ENCODE measurements at regions not wholly inside any gene's neighbourhood (a gene's known extent, or its start where the extent isn't known, plus 50 kb on each side); places are given as distances from the start of the nearest gene placed in this dataset.

DNA sequence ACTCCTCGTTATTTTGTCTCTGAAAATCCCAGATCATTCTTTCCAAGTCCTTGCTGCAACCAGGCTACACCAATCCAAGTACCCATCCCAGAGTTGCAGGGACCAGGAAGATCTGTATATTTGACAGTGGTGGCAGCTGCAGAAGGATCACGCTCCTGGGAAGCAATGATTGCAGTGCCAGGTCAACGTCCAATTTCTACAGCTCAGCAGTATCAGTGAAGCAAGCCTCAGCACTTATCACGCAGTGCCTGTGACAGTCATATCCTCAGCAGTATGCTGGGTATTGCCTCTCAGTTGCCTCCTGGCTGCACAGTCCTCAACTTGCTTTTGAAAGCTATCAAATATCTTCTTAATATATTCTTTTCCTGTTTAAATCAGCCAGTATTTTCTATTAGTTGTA lies 66.7 kb downstream of the BARHL2 start:
- no peak for FAIRE-seq

DNA sequence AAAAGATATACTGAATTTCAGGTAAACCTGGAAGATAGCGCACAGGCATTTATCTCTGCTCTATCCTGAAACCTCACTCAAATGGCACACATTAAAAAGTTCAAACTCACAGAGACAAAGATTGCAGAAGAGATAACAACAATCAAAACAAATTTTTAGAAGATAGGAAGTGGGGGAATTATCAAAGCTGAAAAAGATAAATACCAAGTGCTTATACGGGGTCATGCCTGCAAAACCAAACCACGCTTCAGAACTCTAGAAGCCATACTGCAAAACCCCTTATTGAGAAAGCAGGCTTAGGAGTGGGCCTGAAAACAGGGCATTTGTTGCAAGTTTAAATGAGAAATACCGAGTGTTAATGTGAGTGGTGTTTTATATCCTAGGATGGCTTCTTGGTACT lies 76.8 kb downstream of the BARHL2 start:
- no peak for FAIRE-seq

DNA sequence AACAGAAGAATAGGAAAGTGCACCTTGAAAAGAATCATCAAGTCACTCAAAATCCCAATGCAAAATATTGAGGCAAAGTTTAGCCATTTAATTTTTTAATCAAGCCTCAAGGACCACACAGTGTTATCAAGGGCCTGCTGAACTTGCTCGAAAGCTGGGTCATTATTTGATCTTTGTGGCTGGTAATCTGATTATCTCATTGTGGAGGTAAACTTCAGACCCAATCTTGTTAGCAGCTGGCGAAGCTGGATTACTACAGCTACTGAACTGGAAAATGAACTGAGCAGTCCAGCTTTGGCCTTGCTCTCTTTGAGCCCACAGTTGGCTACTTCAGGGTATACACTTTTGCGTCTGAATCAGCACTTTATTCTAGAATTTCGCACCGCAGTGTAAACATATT lies 94.4 kb downstream of the BARHL2 start:
- no peak for FAIRE-seq

DNA sequence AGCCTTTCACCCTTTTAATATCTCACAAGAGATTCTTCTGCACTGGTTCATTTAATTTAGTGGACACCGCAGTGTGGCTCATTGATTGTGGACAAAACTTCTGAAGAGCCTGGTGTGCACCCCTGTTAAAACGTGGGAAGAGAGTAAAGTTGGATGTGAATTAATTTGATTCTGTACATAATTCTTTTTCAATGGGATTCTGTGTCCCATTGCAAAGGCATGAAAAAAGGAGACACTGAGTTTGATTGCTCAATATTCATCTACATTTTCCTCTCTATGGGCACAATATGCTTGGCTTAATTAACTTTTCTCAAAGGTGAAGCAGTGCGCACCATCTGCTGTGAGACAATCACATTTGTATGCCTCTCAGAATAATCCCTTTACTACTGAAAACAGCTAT lies 95.1 kb downstream of the BARHL2 start:
- FAIRE-seq = no peak

DNA sequence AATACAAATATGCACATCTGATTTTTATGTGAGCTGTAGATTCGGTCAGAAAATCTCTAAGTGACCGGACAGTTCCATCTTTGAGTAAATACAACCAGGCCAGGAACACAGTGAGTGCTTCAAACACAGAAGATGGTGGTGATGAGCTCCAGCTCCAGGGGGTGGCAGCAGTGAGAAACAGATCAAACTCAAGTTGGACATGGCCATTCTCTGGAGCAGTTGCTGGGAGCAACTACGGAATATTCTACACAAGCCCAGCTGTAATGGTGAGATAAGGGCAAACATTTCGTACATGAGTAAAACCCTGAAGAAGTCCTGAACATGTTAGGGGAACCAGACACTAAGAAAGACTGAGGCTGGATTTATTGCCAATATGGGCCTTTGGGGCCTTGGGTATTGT lies 100.7 kb downstream of the BARHL2 start:
- FAIRE-seq = no peak

DNA sequence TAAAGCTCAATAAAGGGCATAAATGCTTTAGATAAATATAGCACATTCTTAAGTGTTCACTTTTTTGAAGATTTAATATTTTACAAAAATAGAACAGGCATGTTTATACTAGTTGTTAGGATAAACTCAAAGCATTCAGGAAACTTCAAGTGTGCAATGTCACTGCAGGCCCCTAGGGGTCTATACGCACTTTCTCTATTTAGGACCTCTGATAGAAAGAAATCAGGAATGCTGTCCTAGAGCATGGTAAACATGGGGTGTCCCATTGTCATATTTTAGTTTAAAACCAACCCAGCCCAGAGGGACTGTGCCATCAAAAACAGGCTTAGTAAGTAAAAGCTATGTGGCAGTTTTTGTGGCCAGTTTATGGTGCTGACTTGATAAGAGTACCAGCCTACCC lies 102.2 kb downstream of the BARHL2 start:
- no peak for FAIRE-seq

DNA sequence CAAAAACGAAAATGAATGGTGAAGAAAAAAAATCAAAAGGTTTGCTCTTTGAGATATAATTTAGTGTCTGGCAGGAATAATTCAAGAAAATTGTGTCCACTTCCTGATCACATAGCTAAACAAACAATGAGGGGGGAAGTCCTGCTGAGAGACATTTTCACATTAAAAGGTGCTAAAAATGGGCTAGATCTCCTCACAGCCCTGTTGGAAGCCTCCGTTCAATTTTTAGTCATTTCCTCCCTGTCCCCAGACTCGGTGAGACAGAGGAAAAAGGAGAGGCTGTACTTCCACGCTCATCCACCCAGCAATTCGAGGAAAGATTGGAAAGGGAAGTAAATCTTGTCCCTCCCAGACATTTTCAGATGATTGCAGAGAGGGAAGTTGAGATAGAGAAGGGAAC lies 103.7 kb downstream of the BARHL2 start:
- no peak for FAIRE-seq

DNA sequence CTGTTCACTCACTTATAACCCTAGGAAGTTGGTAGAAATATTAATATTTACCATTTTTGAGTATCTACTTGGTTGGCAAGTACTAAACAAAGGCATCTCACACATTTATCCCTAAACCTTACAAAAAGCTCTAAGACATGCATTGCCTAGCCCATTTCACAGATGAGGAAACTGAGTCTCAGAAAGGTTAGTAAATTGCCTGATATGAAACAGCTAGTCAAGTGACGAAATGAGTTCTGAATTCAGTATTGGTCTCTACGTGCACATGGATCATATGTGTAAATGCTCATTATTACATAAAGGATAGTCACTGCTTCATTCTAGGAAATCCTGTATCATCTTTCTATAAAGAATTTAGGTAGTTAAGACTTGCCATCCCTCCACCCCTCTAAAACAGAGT lies 105.1 kb downstream of the BARHL2 start:
- FAIRE-seq = no peak

DNA sequence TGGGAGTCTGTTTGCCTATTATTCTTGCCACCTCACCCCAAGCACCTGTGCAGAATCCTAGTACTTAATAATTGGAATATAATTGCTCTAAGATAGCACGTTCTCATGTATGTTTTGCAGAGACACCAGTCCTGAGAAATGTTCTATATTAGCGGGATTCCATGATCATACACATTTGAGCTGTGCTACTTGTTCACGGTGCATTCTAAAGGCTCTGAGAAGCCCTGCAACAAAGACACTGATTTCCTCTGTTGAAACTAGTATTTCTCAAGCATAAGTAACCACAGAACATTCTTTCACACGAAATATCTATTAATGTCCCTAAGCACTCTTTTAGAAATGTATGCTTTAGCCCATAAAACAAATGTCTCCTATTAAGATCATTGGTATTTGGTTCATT lies 109.4 kb downstream of the BARHL2 start:
- FAIRE-seq = no peak

DNA sequence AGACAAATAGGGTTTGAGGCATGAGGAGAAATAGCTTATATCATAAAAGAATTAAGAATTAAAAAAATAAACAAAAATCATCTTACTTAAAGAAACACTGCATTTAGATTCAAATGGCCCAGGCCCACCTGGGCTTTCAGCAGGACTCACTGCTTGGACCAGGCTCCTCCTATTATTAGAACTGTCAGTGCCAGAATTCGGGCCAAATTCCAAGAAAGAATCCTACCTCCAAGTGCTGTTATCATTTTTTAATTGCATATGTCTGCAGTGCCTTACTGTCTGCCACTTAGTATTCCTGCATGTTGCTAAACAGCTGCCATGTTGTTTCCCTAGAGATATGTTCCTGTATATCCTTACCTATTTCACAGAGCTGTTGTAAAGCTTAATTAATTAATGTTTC lies 112.0 kb downstream of the BARHL2 start:
- FAIRE-seq = no peak

DNA sequence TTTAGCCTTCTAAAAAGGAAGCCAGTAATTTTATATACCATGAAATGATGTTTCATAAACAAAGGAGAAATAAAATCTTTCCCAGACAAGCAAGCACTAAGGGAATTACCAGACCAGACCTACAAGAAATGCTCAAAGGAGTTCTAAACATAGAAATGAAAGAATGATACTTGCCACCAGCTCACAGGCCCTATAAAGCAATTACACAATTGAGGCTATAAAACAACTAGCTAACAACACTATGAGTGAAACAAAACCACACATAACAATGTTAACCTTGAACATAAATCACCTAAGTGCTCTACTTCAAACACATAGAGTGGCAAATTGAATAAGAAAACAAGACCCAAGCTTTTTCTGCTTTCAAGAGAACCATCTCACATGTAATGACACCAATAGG lies 123.8 kb downstream of the BARHL2 start:
- no peak for FAIRE-seq

DNA sequence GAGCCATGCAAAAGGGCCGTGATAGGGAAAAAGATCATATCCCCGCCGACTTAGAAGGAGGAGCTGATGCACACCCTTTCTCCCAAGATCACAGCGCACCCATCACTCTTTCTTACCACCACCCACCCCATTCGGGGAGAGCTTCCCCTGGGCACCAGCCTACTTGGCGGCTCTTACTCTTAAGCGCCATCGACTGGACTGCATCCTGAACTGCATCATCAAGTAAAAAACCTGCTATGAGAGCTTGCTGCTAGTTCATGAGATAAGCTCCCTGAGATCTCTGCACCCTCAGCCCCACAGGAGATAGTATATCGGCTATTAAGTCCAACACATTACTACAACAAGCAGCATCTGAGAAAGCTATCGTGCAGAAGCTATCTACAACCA lies 125.1 kb downstream of the BARHL2 start:
- FAIRE-seq = no peak

DNA sequence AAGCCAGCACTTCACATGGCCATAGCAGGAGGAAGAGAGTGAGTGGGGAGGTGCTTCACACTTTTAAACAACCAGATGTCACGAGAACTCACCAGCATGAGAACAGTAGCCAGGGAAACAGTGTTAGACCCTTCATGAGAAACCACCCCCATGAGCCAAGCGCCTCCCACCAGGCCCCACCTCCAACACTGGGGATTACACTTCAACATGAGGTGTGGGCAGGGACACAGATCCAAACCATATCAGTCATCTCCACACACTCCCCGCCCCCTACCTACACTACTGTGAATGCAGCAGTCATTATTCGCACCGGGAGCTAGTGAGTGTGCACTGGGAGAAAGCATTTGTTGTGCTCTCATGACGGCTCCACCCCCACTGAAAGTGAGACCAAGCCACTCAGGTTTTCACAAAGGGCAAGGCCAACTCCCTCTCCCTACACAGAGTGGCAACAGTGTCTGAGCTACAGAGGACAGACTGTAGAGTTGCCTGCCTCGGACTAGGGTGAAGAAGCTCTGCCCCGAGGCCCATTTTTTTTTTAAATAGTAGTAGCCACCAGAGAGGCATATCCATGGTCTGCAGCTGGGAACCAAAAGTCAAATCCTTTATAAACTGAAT lies 125.6 kb downstream of the BARHL2 start:
- no peak for FAIRE-seq

DNA sequence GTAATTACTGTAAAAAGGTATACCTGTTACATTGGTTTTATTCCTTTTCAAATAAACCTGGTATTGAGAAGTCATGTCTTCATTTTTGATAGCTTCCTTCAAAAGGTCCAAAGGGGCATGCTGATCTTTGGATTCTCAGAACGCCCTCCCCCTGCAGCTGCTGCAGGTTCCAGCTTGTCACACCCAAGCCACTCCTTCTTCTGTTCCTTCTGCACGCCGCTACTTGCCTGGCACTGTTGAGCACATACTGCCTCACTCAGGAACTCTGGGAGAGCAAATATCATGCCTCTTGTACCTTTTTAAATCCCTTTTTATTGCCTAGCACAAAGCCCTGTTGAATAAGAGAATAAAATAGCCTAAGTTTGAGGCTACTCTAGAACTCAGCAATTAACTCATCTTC lies 136.9 kb downstream of the BARHL2 start:
- FAIRE-seq = no peak

DNA sequence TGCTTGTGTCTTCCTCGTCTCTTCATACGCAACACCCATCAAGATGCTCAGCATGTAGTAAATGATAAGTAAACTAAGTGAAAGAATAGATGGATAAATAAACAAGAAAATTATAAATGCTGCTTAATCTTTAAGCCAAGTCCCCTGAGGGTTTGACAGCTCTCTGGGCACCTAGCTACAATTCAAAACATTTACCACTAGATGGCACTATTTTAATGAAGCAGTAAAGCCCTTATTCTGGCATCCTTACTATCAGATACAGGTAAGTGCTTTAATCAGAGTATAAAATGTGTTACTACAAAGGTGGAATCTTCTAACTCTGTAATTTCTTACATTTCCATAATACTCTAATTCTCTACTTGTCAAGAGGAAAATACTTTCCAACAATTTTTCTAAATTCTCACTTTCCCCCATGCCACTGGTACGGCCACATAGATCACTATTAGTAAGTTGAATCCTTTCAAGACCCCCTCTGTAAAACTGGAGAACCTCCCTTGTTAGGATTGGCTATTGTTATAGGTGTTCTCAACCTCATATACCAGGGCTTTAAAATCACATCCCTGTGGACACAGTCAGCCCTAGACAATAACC lies 137.8 kb downstream of the BARHL2 start:
- peak; percentile 8 for FAIRE-seq

DNA sequence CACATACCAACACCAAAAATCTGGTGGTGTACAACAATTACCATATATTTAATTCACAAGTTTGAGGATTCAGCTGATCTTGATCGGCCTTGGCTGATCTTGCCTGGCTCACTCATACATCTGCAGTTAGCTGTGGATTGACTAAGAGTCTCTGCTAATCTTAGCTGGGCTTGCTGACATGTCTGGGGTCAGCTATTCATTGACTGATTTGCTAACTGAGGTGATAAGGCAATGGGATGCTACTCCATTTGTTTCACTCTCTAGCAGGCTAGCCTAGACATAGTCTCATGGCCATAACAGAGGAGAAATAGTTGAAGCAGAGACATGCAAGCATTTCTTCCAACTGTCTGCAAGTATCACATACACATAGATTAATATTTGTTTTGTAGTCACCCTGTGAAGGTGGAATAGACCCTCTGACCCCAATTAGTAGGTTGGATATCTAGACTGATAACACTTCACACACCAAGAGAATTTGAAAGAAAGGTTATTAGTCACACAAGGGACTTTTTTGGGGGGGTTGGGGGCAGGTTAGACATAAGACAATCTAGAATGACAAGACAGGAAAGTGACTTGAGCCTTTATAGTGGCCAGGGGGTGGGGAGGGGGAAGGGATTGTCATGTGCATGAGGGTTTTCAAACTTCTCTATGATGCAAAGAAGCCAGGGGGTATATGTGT lies 142.3 kb downstream of the BARHL2 start:
- FAIRE-seq = no peak

DNA sequence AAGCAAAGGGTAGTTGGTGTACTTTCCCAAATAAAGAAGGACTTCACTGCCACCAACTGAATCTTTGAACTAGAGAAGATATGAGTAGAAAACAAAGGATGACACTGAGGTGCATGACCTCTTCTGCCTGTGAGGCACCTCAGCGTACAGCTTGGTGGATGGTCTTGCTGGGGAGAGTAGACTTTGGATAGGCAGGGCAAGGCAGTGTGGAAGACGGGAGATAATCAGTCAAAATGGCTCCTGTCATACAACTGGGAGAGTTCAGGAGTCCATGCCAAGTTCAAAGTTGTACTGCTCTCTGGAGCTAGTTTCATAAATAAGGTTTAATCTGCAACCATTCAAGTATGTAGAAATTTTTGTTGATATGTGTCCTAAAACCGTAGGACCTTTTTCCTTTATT lies 143.4 kb downstream of the BARHL2 start:
- no peak for FAIRE-seq

DNA sequence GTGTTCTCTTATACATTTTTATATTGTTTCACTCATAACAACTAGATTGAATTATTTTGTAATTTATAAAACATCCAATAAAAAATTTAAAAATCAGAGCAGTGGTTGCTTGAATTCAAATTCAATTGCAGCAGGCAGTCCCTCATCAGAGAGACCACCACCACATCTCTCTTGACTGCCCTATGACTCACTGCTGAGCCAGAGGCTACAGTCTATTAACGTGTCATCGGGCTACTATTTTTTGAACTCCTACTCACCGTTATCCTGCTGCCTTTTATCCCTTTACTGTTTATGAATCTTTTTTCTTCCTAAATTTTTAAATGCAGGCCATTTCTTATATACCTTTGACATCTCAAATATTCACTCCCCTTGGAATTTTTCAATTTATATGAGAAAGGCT lies 144.7 kb downstream of the BARHL2 start:
- FAIRE-seq = no peak

DNA sequence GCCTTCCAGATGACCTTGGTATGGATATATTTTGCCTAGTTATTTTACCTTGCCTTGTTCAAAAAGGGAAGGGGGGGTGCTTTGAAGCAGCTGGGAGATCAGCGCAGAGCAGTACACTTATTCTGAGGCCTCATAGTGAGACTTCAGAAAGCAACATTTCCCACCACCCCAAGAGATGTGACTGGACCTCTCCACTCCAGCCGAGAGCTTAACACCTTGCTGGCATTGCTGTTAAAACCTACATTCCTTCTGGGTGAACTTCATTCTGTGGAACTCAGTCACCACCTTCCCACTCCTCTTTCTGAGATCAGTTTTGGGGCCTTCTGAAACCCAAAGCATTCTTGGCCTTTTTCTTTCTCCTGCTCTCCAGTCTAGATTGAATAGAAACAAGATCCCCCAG lies 148.7 kb downstream of the BARHL2 start:
- FAIRE-seq = no peak

DNA sequence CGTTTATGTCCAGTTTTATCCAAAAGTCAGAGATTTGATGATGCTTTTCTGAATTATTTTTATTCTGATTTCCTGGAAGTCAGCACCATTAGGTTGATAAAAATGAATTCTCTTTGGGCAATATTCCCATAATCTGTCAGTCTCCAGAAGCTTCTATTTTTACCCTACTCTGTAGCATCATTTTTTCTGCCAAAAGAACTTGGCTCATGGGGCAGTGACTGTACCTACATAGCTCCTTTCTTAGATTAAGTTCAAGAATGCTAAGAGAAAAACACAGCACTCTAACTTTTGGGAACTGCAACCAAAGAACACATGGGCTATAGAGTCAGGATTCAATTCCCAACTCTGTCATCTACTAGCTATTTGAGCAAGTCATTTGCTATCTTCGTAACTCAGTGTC lies 152.9 kb downstream of the BARHL2 start:
- FAIRE-seq = no peak

DNA sequence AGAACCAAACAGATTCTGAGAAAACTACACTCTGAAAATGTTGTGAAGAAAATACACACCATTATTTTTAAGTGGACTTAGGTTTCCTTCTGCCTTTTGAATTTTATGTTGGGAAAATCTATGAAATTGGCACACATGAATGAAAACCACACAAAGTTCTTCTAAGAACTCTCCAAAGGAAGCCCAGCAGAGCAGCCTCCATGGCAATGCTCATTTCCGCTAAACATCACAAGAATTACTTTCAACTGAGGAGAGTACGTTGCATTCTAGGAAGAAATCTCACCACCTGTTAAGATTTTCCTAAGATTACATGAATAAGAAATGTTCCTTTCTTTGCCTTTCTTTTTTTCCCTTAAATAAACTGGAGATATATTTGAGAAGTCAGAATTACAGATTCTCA lies 154.2 kb downstream of the BARHL2 start:
- no peak for FAIRE-seq

DNA sequence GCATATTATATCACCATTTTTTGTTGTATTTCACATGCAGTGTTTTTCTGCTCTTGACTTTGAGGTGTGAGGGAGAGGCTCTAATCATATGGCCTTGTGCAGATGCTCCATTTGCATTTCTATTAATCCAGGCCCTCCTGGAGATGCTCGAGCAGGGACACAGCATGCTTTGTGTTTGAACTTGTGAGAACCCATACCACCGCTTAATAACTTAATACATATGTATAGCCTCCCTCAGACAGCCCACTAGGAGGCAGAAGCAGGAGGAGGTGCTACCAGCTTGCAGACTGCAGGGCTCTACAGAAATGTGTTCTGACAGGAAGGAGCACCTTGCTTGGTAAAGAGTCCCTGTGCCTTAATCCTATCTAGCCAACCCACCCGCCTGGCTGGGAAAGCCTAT lies 155.2 kb downstream of the BARHL2 start:
- FAIRE-seq = no peak

DNA sequence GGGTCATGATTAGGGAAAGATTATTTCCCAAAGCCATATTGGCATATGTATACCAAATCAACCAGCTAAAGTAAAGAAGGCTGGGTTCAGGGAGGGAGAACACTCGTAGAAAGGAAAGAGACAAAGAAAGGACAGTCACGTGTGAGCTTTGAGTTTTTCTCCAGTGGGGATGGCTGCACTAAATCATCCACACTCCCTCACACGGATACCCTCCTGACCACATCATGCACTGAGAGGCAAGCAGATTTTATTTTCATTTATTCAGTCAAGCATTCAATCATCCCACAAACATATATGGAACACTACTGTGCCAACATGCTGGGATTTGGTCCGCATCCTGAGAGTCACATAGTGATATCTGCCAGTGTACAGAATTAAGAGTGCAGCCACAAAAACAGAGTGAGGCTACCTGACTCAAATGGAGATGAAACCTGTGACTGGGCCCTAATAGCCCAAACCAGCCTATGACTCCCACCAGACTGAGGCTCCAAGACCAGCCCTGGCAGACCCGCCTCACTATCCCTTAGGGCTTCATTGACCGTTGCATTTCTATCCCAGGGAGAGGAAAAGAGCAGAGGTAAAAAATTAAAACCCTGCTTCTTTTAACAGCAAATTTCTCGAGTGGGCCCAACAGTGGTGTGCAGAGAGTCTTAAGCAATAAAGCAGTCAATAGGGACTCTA lies 155.9 kb downstream of the BARHL2 start:
- no peak for FAIRE-seq

DNA sequence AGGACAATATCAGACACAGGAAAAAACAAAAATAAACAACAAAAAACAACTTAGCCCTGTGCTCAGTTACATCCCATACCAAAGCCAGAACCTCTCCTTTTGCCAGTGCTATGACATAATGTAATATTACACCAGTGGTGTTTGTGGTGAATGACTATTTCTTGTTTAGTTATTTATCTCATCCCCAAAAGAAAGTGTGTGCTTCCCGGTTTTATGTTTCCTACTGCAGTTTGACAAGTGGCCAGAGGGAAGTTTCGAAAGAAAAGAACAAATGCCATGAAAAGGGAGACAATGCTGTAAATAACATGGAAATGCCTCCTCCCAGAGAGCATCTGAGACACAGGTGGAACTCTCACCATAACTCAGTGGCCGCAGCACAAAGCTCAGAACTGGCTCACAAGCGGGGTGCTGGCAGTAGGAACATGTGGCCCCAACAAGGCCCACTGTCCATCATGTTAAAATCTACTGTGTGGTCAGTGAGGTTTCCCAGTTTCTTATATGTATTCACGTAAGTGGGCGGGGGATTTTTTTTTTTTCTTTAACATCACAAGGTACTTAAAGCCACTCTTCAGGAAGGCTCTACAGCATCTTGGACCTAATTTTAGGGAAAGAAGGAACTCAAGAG lies 158.2 kb downstream of the BARHL2 start:
- no peak for FAIRE-seq

Data from endometrium (tissue), 2 donors.